ENCODE measurements at regions not wholly inside any gene's neighbourhood (a gene's known extent, or its start where the extent isn't known, plus 50 kb on each side); places are given as distances from the start of the nearest gene placed in this dataset.

DNA sequence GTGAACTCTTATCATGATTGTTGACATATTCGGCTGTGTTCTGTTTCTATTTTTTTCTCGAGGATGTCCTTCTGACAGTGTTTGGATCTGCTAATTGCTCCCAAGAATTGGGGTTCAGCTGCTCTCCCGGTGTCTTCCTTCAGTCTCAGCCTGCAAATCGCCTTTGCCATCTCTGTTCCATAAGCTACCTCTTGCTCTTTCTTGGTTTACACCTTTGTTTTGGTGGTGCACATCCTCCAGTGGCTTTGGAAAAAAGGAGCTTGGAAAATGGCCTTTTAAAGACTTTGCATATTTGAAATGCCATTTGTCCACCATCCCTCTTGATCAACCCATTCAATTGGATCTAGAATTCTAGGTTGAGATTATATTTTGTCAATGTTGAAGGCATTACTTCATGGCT is 137.2 kb downstream of the URI1 start:
- H3K27me3 ChIP-seq (replicated peaks in 1 of 2; ENCODE audit: control insufficient read depth in 2 of 2, insufficient read depth in 2 of 2, low read length in 1 of 2), result peaks cover 0 to 2% of the 10 kb centered on the region in 2 experiments; a peak in 2 of 4 replicates
- SMC1A ChIA-PET (ENCODE audit: uncharacterized antibody, unreplicated experiment), result no interaction called here
- no peak overlapping the region for H2AFZ ChIP-seq (ENCODE audit: control insufficient read depth, low read depth, low read length)
- no peaks in the 10 kb centered on the region for H3K79me2 ChIP-seq (ENCODE audit: control insufficient read depth, insufficient read depth, low read length)
- no peak overlapping the region for H3K9ac ChIP-seq (ENCODE audit: control insufficient read depth, insufficient read depth, low read length)
- no peak for FAIRE-seq
- H3K4me1 ChIP-seq (ENCODE audit: control insufficient read depth, insufficient read depth, low read length), result no peaks in the 10 kb centered on the region
- H3K4me3 ChIP-seq, result no peak overlapping the region
- no peak overlapping the region for H3K27ac ChIP-seq (ENCODE audit: control insufficient read depth, insufficient read depth)
- in situ Hi-C loops (cut with MboI) (no loop called here), intact Hi-C loops (cut with micrococcal nuclease; ENCODE audit: unreplicated experiment) (no loop called here)
- H3K4me2 ChIP-seq (ENCODE audit: control insufficient read depth, insufficient read depth), result no peak overlapping the region
- POLR2A ChIA-PET, result no interaction called here
- DNase-seq (ENCODE audit: low read depth, low spot score), result no peak
- CTCF ChIA-PET, result interaction anchor here (0.6 kb wide), 1 partner anchor 243 kb away, joined by 3 read pairs; no protein-coding TSS in a partner anchor
- TF ChIP-seq SMARCA5 (IDR thresholded peaks at IDR 0.05) (no peak), CREM (IDR thresholded peaks at IDR 0.05; ENCODE audit: low read depth) (no peak), MTA2 (IDR thresholded peaks at IDR 0.05; ENCODE audit: low read depth) (no peak), CHD4 (IDR thresholded peaks at IDR 0.05) (no peak)
- TF ChIP-seq, protein P1, sequence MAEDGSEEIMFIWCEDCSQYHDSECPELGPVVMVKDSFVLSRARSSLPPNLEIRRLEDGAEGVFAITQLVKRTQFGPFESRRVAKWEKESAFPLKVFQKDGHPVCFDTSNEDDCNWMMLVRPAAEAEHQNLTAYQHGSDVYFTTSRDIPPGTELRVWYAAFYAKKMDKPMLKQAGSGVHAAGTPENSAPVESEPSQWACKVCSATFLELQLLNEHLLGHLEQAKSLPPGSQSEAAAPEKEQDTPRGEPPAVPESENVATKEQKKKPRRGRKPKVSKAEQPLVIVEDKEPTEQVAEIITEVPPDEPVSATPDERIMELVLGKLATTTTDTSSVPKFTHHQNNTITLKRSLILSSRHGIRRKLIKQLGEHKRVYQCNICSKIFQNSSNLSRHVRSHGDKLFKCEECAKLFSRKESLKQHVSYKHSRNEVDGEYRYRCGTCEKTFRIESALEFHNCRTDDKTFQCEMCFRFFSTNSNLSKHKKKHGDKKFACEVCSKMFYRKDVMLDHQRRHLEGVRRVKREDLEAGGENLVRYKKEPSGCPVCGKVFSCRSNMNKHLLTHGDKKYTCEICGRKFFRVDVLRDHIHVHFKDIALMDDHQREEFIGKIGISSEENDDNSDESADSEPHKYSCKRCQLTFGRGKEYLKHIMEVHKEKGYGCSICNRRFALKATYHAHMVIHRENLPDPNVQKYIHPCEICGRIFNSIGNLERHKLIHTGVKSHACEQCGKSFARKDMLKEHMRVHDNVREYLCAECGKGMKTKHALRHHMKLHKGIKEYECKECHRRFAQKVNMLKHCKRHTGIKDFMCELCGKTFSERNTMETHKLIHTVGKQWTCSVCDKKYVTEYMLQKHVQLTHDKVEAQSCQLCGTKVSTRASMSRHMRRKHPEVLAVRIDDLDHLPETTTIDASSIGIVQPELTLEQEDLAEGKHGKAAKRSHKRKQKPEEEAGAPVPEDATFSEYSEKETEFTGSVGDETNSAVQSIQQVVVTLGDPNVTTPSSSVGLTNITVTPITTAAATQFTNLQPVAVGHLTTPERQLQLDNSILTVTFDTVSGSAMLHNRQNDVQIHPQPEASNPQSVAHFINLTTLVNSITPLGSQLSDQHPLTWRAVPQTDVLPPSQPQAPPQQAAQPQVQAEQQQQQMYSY (CRISPR knock-in tag; IDR thresholded peaks at IDR 0.05), result no peak
- H4K20me1 ChIP-seq (ENCODE audit: control insufficient read depth, insufficient read depth), result no peaks in the 10 kb centered on the region
- WGBS (ENCODE audit: insufficient coverage, insufficient replicate concordance, low lambda C conversion rate, missing lambda C conversion rate), result 4% methylated on average over 4 of the region's 4 CpGs
- ATAC-seq, result no peak
- RAD21 ChIA-PET (ENCODE audit: unreplicated experiment), result no interaction called here
- H3K36me3 ChIP-seq (ENCODE audit: control insufficient read depth in 2 of 2, insufficient read depth in 2 of 2, low read length in 1 of 2), result no peaks in the 10 kb centered on the region
- no peaks in the 10 kb centered on the region for H3K9me3 ChIP-seq (replicated peaks; ENCODE audit: control insufficient read depth, insufficient read depth, low read length)
- BruUV-seq (replicated peaks), result no TSS peak

DNA sequence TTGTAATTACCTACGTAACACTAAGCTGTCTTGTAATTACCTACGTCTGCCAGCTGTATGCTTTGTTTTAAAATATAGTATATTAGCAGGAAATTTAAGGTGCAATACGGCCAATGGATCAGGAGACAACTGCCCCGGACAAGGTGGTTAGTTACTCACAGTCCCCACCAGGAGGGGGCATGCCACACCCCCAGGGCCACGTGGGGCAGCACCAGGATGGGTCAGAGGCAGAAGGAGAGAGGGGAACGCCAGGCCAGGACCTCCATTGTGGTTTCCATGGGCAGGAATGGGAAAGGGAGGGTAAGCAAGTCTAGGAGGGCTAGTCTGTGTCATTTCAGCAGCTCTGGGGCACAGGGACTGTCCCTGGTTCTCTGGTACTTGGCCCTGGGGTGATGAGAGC is 140.1 kb downstream of the URI1 start:
- TF ChIP-seq SREBF2 (IDR thresholded peaks at IDR 0.05; ENCODE audit: low read length) (no peak), TCF3 (IDR thresholded peaks at IDR 0.05; ENCODE audit: borderline replicate concordance, insufficient read depth, low read depth, low read length) (no peak)
- TF ChIP-seq, protein P2, sequence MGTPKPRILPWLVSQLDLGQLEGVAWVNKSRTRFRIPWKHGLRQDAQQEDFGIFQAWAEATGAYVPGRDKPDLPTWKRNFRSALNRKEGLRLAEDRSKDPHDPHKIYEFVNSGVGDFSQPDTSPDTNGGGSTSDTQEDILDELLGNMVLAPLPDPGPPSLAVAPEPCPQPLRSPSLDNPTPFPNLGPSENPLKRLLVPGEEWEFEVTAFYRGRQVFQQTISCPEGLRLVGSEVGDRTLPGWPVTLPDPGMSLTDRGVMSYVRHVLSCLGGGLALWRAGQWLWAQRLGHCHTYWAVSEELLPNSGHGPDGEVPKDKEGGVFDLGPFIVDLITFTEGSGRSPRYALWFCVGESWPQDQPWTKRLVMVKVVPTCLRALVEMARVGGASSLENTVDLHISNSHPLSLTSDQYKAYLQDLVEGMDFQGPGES (IDR thresholded peaks at IDR 0.05), result no peak
- H3K36me3 ChIP-seq (ENCODE audit: control insufficient read depth in 2 of 2, insufficient read depth in 2 of 2, low read length in 1 of 2), result no peaks in the 10 kb centered on the region
- no peak overlapping the region for H2AFZ ChIP-seq (ENCODE audit: control insufficient read depth, low read depth, low read length)
- whole genome bisulfite sequencing (ENCODE audit: insufficient coverage, insufficient replicate concordance, low lambda C conversion rate, missing lambda C conversion rate), result 18% methylated on average over 6 of the region's 6 CpGs
- no peak overlapping the region for H3K4me2 ChIP-seq (ENCODE audit: control insufficient read depth, insufficient read depth)
- intact Hi-C loops (cut with micrococcal nuclease; ENCODE audit: unreplicated experiment) (no loop called here), in situ Hi-C loops (cut with MboI) (no loop called here)
- ChIA-PET CTCF (interaction anchor here (1.2 kb wide), 1 partner anchor 158 kb away, joined by 3 read pairs; no protein-coding TSS in a partner anchor), SMC1A (ENCODE audit: uncharacterized antibody, unreplicated experiment) (no interaction called here), POLR2A (no interaction called here), RAD21 (ENCODE audit: unreplicated experiment) (no interaction called here)
- no peaks in the 10 kb centered on the region for H3K79me2 ChIP-seq (ENCODE audit: control insufficient read depth, insufficient read depth, low read length)
- no peaks in the 10 kb centered on the region for H4K20me1 ChIP-seq (ENCODE audit: control insufficient read depth, insufficient read depth)
- H3K9me3 ChIP-seq (replicated peaks; ENCODE audit: control insufficient read depth, insufficient read depth, low read length), result no peaks in the 10 kb centered on the region
- no peak for ATAC-seq
- H3K9ac ChIP-seq (ENCODE audit: control insufficient read depth, insufficient read depth, low read length), result no peak overlapping the region
- H3K27me3 ChIP-seq (replicated peaks in 1 of 2; ENCODE audit: control insufficient read depth in 2 of 2, insufficient read depth in 2 of 2, low read length in 1 of 2), result 0 out of 4 replicates have a peak, but pooled peaks cover 0 to 2% of the 10 kb centered on the region in 2 experiments
- no TSS peak for BruUV-seq (replicated peaks)
- no peak for FAIRE-seq
- H3K27ac ChIP-seq (ENCODE audit: control insufficient read depth, insufficient read depth), result no peak overlapping the region
- no peak overlapping the region for H3K4me3 ChIP-seq
- H3K4me1 ChIP-seq (ENCODE audit: control insufficient read depth, insufficient read depth, low read length), result no peaks in the 10 kb centered on the region
- DNase-seq (ENCODE audit: low read depth, low spot score), result no peak
